PC-9 (cell line): ENCODE measurements at regions not wholly inside any gene's neighbourhood (a gene's known extent, or its start where the extent isn't known, plus 50 kb on each side); places are given as distances from the start of the nearest gene placed in this dataset.
A peak's percentile ranks its signal among the peaks of the same experiment; 100 is the strongest.

Experiments used
- BruUV-seq: library from RNA; stranded (reverse); fragments of 400-500 nt; replicated peaks from 2 replicates; lab custom pipeline; 2021; lab: Mats Ljungman, UMichigan
- CTCF ChIA-PET: fragments of 300-600 bp; sonication (Branson Sonifier 250); formaldehyde crosslinking; loops from one replicate; lab custom pipeline; 2022; ENCODE audit warnings: antibody characterized with exemption; lab: Charles Lee
- POLR2A ChIA-PET: fragments of 300-600 bp; sonication (Branson Sonifier 250); formaldehyde crosslinking; loops from one replicate; lab custom pipeline; 2022; ENCODE audit warnings: antibody characterized with exemption; ENCODE audit not compliant: unreplicated experiment; lab: Charles Lee
- DNase-seq, 2 experiments: peaks; one replicate each; pipeline versions ENCODE4 v3.0.0 to v3.0.0-alpha.2; 2015 to 2022; ENCODE audit warnings: mixed read lengths in 1 of 2
- H2AFZ ChIP-seq: fragments of 200-600 bp; sonication (generic); 2 replicates; pipeline ENCODE4 v1.8.1; 2017; ENCODE audit warnings: antibody characterized with exemption
- H3F3A ChIP-seq: fragments of 200-600 bp; sonication (generic); 2 replicates; pipeline ENCODE4 v1.8.1; 2017; ENCODE audit warnings: antibody characterized with exemption, mild to moderate bottlenecking, low read depth; ENCODE audit not compliant: insufficient read depth
- H3K27ac ChIP-seq: fragments of 200-600 bp; sonication (generic); 2 replicates; pipeline ENCODE4 v1.6.1; 2016; ENCODE audit warnings: mixed run types
- H3K27me3 ChIP-seq: fragments of 200-600 bp; sonication (generic); 2 replicates; pipeline ENCODE4 v1.6.1; 2016; ENCODE audit warnings: low read depth, mixed run types; ENCODE audit not compliant: insufficient read depth
- H3K36me3 ChIP-seq: fragments of 200-600 bp; sonication (generic); 2 replicates; pipeline ENCODE4 v1.6.1; 2016; ENCODE audit warnings: low read depth, mixed run types
- H3K4me1 ChIP-seq: fragments of 200-600 bp; sonication (generic); replicated peaks from 2 replicates; pipeline ENCODE4 v1.6.1; 2016; ENCODE audit warnings: mixed run types; ENCODE audit not compliant: insufficient read depth
- H3K4me2 ChIP-seq: fragments of 200-600 bp; sonication (generic); 2 replicates; pipeline ENCODE4 v1.6.1; 2017; ENCODE audit warnings: mixed run types
- H3K4me3 ChIP-seq: fragments of 200-600 bp; sonication (generic); 2 replicates; pipeline ENCODE4 v1.6.1; 2016; ENCODE audit warnings: mixed run types
- H3K79me2 ChIP-seq: fragments of 200-600 bp; sonication (generic); 2 replicates; pipeline ENCODE4 v1.6.1; 2017; ENCODE audit warnings: low read depth, mixed run types
- H3K9me2 ChIP-seq: fragments of 200-600 bp; sonication (generic); 2 replicates; pipeline ENCODE4 v1.8.1; 2017; ENCODE audit warnings: mild to moderate bottlenecking; ENCODE audit not compliant: insufficient read depth
- H3K9me3 ChIP-seq: fragments of 200-600 bp; sonication (generic); 2 replicates; pipeline ENCODE4 v1.8.1; 2016; ENCODE audit warnings: low read depth; ENCODE audit not compliant: insufficient read depth
- H4K20me1 ChIP-seq: fragments of 200-600 bp; sonication (generic); 2 replicates; pipeline ENCODE4 v1.8.1; 2017; ENCODE audit not compliant: insufficient read depth
- EZH2 ChIP-seq: fragments of 200-600 bp; sonication (generic); IDR thresholded peaks from 2 replicates; pipeline ENCODE4 v1.8.0; 2017; ENCODE audit warnings: antibody characterized with exemption, low read depth
- intact Hi-C: fragments of 100-400 bp; cut with micrococcal nuclease; formaldehyde crosslinking; loops from one replicate; pipeline ENCODE4 v1.10.0; 2022; ENCODE audit not compliant: unreplicated experiment
- TF ChIP-seq, protein P1 (sequence below): fragments of 200-600 bp; sonication (generic); conservative IDR thresholded peaks from 2 replicates; pipeline ENCODE4 v1.6.1; 2017; ENCODE audit warnings: mixed run types, antibody characterized with exemption, mild to moderate bottlenecking, moderate library complexity

- Histone ChIP-seq H3K27ac (no peak overlapping the region), H3K4me2 (no peak overlapping the region), H3F3A (peaks cover 16% of the 10 kb centered on the region; the same call in 1 of the 2 replicates), H3K4me3 (no peak overlapping the region), H3K79me2 (no peaks in the 10 kb centered on the region), H2AFZ (no peak overlapping the region), H3K9me3 (no peaks in the 10 kb centered on the region; the same call in 1 of the 2 replicates), H3K27me3 (no peaks in the 10 kb centered on the region), H3K36me3 (no peaks in the 10 kb centered on the region), H3K9me2 (no peaks in the 10 kb centered on the region), H3K4me1 (peaks cover 22% of the 10 kb centered on the region), H4K20me1 (no peaks in the 10 kb centered on the region)
- POLR2A ChIA-PET, result no interaction called here
- BruUV-seq, result no TSS peak
- intact Hi-C loops, result no loop called here
- DNase-seq, result peak in 1 of 2 experiments; percentile 59
- TF ChIP-seq, protein P1, sequence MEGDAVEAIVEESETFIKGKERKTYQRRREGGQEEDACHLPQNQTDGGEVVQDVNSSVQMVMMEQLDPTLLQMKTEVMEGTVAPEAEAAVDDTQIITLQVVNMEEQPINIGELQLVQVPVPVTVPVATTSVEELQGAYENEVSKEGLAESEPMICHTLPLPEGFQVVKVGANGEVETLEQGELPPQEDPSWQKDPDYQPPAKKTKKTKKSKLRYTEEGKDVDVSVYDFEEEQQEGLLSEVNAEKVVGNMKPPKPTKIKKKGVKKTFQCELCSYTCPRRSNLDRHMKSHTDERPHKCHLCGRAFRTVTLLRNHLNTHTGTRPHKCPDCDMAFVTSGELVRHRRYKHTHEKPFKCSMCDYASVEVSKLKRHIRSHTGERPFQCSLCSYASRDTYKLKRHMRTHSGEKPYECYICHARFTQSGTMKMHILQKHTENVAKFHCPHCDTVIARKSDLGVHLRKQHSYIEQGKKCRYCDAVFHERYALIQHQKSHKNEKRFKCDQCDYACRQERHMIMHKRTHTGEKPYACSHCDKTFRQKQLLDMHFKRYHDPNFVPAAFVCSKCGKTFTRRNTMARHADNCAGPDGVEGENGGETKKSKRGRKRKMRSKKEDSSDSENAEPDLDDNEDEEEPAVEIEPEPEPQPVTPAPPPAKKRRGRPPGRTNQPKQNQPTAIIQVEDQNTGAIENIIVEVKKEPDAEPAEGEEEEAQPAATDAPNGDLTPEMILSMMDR, result no peak
- TF ChIP-seq EZH2, result no peak
- CTCF ChIA-PET, result no interaction called here
Observed at GRCh38 chr22:49497266-49497665, 330.4 kb downstream of the BRD1 start.

DNA sequence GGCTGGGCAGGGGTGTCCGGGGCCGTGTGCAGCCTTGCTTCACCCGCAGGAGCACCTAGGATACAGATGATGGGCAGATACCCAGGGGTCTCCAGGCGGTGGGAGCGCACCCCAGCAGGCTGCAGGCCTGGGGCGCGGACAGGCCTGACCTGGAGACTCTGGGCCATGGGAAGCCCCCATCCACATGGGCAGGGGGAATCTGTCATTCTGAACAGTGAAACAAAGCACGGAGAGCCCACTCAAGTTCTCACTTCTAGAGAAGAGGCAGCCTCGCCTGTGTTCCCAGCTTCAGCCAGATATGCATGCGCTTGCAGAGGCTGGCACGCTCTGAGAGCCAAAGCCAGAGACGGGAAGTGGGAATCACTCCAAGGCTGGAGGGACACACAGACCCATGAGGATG, 333.1 kb downstream of the BRD1 start:
- no peak overlapping the region for H2AFZ ChIP-seq
- H3K4me2 ChIP-seq, result no peak overlapping the region
- H3K27me3 ChIP-seq, result no peaks in the 10 kb centered on the region
- H3K4me3 ChIP-seq, result no peak overlapping the region
- H3K36me3 ChIP-seq, result no peaks in the 10 kb centered on the region
- H3K27ac ChIP-seq, result no peak overlapping the region
- no peaks in the 10 kb centered on the region for H3K79me2 ChIP-seq
- DNase-seq, result no peak
- intact Hi-C loops, result no loop called here
- CTCF ChIA-PET, result no interaction called here
- H3K9me2 ChIP-seq, result no peaks in the 10 kb centered on the region
- TF ChIP-seq, protein P1, result no peak
- no peak for TF ChIP-seq EZH2
- H3F3A ChIP-seq, result peaks cover 9% of the 10 kb centered on the region; the same call in 1 of the 2 replicates
- H3K9me3 ChIP-seq, result no peaks in the 10 kb centered on the region; the same call in 1 of the 2 replicates
- BruUV-seq, result no TSS peak
- no peaks in the 10 kb centered on the region for H4K20me1 ChIP-seq
- POLR2A ChIA-PET, result no interaction called here
- H3K4me1 ChIP-seq, result peaks cover 11% of the 10 kb centered on the region; the same call in 1 of the 2 replicates

- H3F3A ChIP-seq, result peaks cover 9% of the 10 kb centered on the region; the same call in 1 of the 2 replicates
- H3K9me2 ChIP-seq, result no peaks in the 10 kb centered on the region
- no peaks in the 10 kb centered on the region; the same call in 1 of the 2 replicates for H3K9me3 ChIP-seq
- intact Hi-C loops, result no loop called here
- no peaks in the 10 kb centered on the region for H3K36me3 ChIP-seq
- H2AFZ ChIP-seq, result no peak overlapping the region
- ChIA-PET CTCF (no interaction called here), POLR2A (no interaction called here)
- no peak for DNase-seq
- TF ChIP-seq, protein P1, result no peak
- no peak for TF ChIP-seq EZH2
- no peak overlapping the region for H3K4me2 ChIP-seq
- no peaks in the 10 kb centered on the region for H4K20me1 ChIP-seq
- no peaks in the 10 kb centered on the region for H3K79me2 ChIP-seq
- no TSS peak for BruUV-seq
- H3K27me3 ChIP-seq, result no peaks in the 10 kb centered on the region
- peaks cover 24% of the 10 kb centered on the region for H3K4me1 ChIP-seq
- H3K4me3 ChIP-seq, result no peak overlapping the region
- no peak overlapping the region for H3K27ac ChIP-seq
Observed at GRCh38 chr22:49492741-49493251, 334.9 kb downstream of the BRD1 start.
